ENCODE measurements at regions not wholly inside any gene's neighbourhood (a gene's known extent, or its start where the extent isn't known, plus 50 kb on each side); places are given as distances from the start of the nearest gene placed in this dataset.

GRCh38 chr13:59562924-59563323 is 600.8 kb downstream of the DIAPH3 start:
- H3K4me3 ChIP-seq (replicated peaks; ENCODE audit: insufficient read depth, low read length) = no peak overlapping the region
- TF ChIP-seq, protein P1, sequence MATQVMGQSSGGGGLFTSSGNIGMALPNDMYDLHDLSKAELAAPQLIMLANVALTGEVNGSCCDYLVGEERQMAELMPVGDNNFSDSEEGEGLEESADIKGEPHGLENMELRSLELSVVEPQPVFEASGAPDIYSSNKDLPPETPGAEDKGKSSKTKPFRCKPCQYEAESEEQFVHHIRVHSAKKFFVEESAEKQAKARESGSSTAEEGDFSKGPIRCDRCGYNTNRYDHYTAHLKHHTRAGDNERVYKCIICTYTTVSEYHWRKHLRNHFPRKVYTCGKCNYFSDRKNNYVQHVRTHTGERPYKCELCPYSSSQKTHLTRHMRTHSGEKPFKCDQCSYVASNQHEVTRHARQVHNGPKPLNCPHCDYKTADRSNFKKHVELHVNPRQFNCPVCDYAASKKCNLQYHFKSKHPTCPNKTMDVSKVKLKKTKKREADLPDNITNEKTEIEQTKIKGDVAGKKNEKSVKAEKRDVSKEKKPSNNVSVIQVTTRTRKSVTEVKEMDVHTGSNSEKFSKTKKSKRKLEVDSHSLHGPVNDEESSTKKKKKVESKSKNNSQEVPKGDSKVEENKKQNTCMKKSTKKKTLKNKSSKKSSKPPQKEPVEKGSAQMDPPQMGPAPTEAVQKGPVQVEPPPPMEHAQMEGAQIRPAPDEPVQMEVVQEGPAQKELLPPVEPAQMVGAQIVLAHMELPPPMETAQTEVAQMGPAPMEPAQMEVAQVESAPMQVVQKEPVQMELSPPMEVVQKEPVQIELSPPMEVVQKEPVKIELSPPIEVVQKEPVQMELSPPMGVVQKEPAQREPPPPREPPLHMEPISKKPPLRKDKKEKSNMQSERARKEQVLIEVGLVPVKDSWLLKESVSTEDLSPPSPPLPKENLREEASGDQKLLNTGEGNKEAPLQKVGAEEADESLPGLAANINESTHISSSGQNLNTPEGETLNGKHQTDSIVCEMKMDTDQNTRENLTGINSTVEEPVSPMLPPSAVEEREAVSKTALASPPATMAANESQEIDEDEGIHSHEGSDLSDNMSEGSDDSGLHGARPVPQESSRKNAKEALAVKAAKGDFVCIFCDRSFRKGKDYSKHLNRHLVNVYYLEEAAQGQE (IDR thresholded peaks at IDR 0.05; ENCODE audit: insufficient replicate concordance, low read depth) = no peak
- TF ChIP-seq SPI1 (IDR thresholded peaks at IDR 0.05; ENCODE audit: borderline replicate concordance, low read depth) = no peak
- TF ChIP-seq GABPA (IDR thresholded peaks at IDR 0.05; ENCODE audit: low read depth) = no peak
- no peak for TF ChIP-seq CTCF (IDR thresholded peaks at IDR 0.05; ENCODE audit: insufficient read depth, low read length)
- TF ChIP-seq POLR2AphosphoS5 (IDR thresholded peaks at IDR 0.05; ENCODE audit: low read depth) = no peak
- no peak for DNase-seq (ENCODE audit: low read depth in 1 of 2, low spot score in 1 of 2)
- H3K27ac ChIP-seq (replicated peaks) = no peak overlapping the region
- no peaks in the 10 kb centered on the region for H3K27me3 ChIP-seq (ENCODE audit: insufficient read depth, poor library complexity, severe bottlenecking)

DNA sequence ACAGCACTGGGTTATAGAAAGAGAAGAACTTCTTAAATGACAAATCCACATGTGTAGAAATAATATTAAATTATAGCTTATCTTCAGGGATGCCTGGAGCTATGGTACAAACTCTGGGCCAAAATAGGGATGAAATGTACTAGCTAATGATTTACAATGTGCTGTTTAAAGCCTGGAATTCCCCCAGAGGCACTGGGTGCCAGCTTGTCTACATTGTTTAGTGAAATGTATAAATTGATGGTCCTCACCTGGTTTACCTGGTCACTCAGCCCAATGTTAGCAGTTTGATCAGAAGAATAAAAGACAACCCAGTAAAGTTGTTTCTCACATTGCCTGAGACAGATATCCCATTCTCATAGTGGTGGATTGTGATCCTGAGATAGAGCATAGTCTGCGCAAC is 597.2 kb downstream of the DIAPH3 start:
- H3K4me3 ChIP-seq (replicated peaks; ENCODE audit: insufficient read depth, low read length) = no peak overlapping the region
- no peak overlapping the region for H3K27ac ChIP-seq (replicated peaks)
- TF ChIP-seq, protein P1 (IDR thresholded peaks at IDR 0.05; ENCODE audit: insufficient replicate concordance, low read depth) = no peak
- TF ChIP-seq GABPA (IDR thresholded peaks at IDR 0.05; ENCODE audit: low read depth) = no peak
- no peak for TF ChIP-seq POLR2AphosphoS5 (IDR thresholded peaks at IDR 0.05; ENCODE audit: low read depth)
- TF ChIP-seq CTCF (IDR thresholded peaks at IDR 0.05; ENCODE audit: insufficient read depth, low read length) = no peak
- no peak for TF ChIP-seq SPI1 (IDR thresholded peaks at IDR 0.05; ENCODE audit: borderline replicate concordance, low read depth)
- no peak for DNase-seq (ENCODE audit: low read depth in 1 of 2, low spot score in 1 of 2)
- no peaks in the 10 kb centered on the region for H3K27me3 ChIP-seq (ENCODE audit: insufficient read depth, poor library complexity, severe bottlenecking)

GRCh38 chr13:59568306-59568705 is 595.4 kb downstream of the DIAPH3 start:
- DNase-seq (ENCODE audit: low read depth in 1 of 2, low spot score in 1 of 2) = no peak
- TF ChIP-seq CTCF (IDR thresholded peaks at IDR 0.05; ENCODE audit: insufficient read depth, low read length) (no peak), GABPA (IDR thresholded peaks at IDR 0.05; ENCODE audit: low read depth) (no peak), SPI1 (IDR thresholded peaks at IDR 0.05; ENCODE audit: borderline replicate concordance, low read depth) (no peak), POLR2AphosphoS5 (IDR thresholded peaks at IDR 0.05; ENCODE audit: low read depth) (no peak)
- TF ChIP-seq, protein P1 (IDR thresholded peaks at IDR 0.05; ENCODE audit: insufficient replicate concordance, low read depth) = no peak
- no peak overlapping the region for H3K27ac ChIP-seq (replicated peaks)
- no peak overlapping the region for H3K4me3 ChIP-seq (replicated peaks; ENCODE audit: insufficient read depth, low read length)
- peaks cover under 1% of the 10 kb centered on the region for H3K27me3 ChIP-seq (ENCODE audit: insufficient read depth, poor library complexity, severe bottlenecking)

All from HL-60 (cell line).